HG03039 (cell line): ENCODE measurements at regions not wholly inside any gene's neighbourhood (a gene's known extent, or its start where the extent isn't known, plus 50 kb on each side); places are given as distances from the start of the nearest gene placed in this dataset.

Experiments used
- ATAC-seq: cut with Tn5 transposase; IDR thresholded peaks from one replicate; pipeline ENCODE4 v1.9.1; 2021; ENCODE audit warnings: mild to moderate bottlenecking, moderate library complexity; ENCODE audit not compliant: unreplicated experiment

DNA sequence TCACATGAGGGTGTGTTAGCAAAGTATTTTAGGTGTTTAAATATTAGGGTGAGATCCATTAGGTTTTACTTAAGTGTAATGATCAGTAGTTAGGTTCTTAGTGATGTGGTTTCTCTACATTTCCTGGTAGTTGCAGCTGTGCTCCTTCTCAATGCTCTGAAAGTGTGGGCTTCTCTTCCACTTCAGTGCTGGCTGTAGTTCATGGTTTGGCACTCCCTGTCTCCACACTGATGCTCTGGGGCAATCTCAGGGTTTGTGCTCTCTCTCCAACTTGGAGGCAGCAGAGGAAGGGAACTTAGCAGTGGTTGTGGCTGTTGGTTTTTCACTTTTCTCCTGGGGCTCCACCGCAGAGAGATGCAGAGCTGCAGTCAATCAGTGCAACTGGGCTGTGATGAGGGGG, 507.5 kb downstream of the TMEM232 start:
- no peak for ATAC-seq

DNA sequence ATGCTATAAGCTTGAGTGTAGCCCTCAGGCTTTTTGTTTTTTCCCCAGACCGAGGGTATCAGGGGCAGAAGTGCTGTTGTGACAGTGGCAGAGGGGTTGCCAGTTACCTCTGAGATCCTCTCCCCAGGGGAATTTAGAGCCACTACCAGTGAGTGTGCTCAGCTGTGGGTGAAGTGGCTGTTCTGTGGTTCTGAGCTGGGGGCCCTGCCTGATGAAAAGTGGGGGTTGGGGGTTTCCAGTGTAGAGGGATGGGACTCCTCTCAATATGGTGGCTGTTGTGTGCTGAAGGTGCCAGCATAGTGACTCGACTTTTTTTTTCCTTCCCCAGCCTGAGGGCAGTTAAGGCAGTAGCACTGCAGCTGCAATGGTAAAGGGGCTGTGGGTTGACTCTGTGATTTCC, 506.7 kb downstream of the TMEM232 start:
- no peak for ATAC-seq

DNA sequence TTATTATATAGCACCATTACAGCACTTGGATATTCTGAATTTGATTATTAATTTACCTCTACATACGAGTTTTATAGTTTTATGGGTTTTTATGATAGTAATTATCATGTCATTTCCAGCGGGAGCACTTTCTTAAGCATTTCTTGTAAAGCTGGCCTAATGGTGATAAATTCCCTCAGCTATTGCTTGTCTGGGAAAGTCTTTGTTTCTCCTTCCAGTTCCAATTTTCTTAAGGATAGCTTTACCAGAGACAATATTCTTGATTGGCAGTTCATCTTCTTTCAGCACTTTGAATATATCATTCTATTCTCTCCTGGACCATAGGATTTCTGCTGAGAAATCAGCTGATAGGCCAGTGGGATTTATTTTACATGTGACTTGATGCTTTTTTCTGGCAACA, 505.4 kb downstream of the TMEM232 start:
- no peak for ATAC-seq

DNA sequence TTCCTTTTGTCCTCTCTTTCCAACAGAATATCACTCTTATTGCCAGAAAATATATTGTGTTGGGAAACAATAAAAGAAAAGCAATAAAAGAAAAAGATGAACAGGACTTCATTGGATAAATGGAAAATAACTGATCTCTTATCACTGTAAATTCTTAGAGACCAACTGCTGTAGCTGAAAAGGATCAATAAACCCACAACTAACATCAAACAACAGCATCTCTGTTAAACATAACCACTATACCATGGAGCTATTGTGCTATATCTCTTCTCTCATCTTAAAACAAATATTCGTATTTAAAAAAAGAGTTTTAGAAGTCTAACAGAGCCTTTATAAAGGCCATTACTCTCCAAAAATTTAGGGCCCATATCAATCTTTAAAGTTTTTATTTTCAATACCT, 502.4 kb downstream of the TMEM232 start:
- no peak for ATAC-seq

DNA sequence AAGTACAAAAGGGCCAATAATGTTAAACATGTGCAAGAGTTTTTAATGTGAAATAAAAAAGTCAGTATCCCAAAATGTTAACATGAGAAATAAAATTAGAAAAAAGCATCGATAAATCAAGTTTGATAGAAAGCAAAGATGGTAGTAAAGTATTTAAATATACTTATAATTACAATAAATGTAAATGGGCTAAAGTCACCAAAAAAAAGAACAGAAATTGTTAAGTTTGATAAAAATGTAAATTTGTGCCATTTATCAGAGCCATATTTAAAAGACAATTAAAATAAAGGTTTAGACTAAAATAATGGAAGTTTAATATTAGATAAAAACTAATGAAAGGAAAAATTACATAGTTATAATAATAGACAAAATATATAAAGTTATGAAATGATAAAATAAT, 500.5 kb downstream of the TMEM232 start:
- no peak for ATAC-seq

DNA sequence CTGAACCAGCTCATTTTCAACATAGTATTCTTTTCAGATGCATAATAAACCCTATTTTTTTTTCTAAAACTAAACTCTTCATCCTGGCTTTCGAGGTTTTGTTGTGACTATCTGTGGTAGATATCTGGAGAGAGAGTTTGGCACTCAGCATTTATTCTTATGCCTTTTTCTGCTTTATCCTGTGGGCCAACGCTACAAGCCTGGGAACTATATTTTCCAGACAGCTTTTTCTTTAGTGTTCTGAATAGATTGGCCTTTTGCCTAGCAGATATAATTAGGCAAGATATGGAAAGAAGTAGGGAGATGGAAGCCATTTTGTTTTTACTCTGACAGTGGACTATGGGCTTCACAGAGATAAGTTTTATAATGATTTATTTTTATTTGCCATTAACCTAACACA, 486.7 kb downstream of the TMEM232 start:
- no peak for ATAC-seq

DNA sequence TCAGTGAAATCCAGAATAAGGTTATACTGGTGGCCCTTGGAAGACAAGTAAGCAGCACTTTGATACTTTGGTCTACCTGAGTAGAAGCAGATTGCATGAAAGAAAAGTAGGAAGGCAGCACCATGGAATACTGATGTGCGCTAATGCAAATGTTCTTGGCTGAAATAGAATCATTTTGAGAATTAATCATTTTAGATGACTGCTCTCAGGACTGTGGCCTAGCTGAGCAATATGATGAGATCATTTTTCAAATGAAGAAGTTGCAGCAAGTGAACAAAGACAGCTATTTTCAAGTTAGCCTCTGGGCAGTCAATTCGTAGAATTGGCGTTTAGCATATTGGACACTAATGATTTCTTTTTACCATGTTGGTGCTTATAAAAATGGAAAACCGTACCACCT, 483.5 kb downstream of the TMEM232 start:
- no peak for ATAC-seq

DNA sequence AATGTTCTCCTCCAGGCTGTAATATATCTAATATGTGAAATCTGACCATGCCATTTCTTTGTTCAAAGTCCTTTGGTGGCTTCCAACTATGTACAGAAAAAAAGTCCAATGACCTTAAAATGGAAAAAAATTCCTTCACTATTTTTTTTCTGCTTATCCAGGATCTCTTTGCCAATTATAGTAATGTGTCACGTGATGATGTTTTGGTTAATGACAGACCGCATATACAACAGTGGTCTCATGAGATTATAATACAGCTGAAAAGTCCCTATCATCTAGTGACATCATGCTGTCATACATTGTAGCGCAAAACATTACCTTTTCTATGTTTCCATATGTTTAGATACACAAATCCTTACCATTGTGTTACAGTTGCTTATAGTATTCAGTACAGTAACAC, 477.6 kb downstream of the TMEM232 start:
- no peak for ATAC-seq

DNA sequence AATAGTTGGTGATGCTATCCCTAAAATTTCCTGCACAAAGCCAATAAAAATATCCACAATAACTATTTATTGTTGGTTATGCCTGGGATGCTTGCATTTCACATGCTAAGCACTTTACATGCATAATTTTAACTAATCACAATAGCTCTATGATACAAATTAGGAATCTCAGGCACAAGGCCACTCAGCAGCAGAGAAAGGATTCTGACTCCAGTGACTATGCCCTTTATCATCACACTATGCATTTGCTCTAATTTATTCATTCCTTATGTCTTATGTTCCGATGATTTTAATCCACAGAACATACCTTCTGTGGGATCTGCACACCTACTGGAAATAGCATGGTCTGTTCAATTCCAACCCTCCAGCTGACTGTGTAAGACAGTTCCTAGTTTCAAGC, 476.1 kb downstream of the TMEM232 start:
- no peak for ATAC-seq

DNA sequence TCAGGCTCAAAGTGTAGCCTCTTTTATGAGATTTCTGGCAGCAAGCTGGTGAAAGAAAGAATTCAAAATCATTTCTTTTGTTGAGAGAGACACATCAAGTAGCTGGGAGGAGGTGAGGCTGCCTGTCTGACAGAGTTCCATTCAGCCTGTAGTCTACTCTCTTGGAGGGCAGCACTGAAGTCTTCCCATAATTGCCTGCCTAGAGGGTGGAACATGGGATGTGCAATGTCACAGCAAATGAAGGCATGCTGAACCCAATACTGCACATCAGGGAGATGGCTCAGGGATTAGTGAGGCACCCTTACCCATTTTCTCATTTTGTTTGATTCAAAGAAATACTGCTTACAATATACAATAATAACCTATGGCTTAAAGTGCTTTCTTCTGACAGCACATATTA, 475.7 kb downstream of the TMEM232 start:
- no peak for ATAC-seq

DNA sequence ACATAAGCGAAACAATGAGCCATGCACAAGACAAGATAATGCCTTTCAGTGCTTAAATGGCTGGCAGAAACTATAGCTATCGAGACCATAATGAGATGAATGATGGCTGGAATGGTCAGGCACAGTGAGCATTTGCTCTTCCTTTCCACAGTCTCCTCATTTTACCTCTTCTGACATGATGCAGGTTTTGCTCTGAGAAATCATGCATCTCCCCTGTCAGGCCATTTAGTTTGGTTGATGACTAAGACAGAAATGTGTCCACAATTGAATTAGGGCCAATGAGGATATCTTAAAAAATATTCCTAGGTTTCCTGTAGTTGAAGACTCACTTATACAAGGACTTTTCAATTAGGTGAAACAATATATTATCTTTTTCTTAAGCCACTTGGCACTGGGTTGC, 475.1 kb downstream of the TMEM232 start:
- ATAC-seq: no peak

DNA sequence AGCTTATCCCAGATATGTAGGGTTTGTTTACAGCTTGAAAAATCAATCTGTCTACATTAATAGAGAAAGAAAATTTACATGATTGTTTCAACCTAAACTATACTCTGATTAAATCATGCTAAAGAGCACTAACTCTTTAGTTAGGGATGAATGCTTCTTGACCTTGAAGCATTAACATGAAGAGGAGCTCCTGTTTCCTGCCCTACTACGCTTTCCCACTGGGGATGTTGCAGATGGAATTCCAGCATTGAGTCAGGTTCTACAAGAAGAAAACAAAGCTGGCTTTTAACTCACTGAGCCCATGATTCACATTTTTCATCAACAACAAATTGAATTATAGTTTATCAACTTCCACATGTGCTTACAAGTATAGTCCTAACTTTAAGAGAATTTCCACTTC, 471.3 kb downstream of the TMEM232 start:
- no peak for ATAC-seq

DNA sequence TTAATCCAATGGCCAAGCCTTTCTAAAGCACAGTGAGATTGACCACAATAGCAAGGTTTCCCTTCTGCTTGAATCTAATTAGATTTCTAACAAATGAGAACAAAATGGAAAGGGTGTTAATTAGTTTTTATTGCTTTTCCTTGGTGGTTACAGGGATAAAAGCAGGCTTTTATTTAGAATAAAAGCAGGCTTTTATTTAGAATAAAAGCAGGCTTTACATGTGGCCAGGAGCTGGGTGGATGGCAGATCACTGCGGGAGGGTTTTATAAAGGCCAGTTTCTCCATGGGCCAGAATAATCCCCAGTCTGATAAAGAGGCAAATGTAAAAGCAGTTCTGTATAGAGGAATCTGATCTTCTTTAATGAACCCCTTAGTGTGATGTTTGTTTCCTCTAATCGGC, 470.2 kb downstream of the TMEM232 start:
- ATAC-seq: no peak

DNA sequence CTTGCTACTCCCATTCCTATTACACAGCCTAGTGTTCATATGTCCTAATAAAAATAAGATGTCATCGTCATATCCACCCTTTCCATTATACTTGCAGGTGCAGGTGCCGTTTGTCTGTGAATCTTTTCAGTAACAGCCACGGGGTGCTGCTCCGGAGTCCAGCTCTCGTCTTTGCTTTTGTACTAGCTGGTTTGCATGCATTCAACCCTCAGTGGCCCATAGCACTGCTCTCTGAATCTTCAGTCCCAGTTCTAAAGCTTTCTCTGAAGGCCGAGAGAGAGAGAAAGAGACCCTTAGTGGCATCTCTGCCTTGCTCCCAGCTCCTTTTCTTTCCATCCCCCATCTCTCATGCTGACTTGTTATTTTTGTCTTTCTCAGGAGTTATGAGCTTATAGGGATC, 468.5 kb downstream of the TMEM232 start:
- no peak for ATAC-seq

DNA sequence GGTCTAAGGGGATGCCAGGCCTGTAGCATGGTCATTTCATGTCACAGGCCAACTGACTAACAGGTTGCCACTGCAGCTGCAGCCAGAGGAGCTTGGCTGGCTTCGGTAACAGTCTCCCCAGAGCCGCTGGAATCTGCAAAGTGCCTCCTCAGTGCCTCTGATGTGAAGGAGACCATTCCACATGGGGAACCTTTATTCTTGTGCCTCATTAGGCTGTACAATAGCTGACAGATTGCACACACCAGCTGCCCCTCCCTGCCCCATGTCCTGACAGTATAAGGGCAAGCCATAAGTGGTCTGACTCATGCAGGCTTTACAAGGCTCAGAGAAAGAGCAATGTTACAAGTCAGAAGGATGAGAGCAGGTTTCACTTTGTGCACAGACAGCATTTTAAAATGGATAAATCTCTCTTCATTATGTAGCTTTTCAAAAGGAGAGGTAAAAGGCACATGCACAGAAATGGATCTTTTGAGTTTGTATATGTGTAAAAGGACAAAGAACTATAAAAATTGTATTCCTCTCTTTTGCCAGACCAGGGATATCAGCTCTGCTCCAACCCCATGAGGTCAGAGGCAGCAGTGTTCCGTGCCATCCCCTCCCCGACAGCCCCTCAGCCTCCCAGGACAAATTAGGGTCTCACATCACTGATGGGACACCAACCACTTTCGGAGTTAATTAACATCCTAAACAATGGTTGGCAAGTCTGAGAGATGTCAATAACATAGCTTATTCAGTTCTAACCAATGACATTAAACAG, 467.8 kb downstream of the TMEM232 start:
- no peak for ATAC-seq

DNA sequence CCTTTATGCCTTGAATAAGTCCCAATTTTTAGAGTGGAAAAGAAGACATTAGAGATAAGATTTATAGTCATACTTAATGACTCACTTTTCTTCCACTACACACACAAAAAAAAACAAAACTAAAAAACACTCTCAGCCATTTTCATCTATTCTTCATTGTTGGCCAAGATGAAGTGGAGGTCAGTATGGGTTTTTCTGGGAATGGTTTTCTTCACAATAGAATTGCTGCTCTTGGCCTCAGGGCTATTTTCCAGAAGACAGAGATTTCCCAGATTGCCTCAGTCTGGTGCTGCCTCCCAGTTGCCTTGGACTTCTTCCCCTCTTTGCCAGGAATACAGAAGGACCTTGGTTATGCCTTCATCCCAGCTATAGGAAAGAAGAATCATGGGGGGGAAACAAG, 463.7 kb downstream of the TMEM232 start:
- no peak for ATAC-seq

DNA sequence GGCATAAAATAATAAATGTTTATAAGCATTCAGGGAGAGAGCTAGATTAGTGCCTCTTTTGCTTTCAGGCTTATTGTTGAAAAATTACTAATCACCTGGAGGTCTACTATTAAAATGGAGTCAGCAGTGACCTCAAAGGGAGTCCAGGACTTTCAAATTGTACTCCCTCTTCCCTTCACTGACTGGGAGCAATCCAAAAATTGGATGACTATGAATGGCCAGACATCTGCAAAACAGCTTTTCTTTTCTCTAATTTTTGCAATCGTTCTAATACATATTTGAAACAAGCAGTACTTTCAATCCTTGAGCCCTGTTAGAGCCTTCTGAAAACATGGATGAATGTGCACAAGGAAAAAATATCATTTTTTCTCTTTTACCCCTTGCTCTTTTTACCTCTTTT, 461.8 kb downstream of the TMEM232 start:
- no peak for ATAC-seq

DNA sequence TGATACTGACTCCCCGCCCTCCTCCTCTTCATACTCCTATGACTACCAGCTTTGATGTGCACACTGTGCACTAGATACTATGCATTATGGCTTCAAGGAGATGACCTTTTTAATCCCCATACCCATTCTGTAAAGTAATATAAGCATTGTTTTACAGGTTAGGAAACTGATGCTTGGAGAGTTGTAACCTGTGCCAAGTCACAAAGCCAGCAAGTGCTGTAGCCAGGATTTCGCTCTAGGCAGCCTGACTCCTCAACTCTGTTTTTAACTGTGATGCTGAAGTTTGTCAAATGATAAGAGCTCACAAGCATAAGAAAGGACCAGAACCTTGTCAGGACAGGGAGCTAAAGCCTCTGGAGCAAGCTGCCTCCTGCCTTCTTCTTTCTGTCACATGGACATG, 461.3 kb downstream of the TMEM232 start:
- ATAC-seq: no peak

DNA sequence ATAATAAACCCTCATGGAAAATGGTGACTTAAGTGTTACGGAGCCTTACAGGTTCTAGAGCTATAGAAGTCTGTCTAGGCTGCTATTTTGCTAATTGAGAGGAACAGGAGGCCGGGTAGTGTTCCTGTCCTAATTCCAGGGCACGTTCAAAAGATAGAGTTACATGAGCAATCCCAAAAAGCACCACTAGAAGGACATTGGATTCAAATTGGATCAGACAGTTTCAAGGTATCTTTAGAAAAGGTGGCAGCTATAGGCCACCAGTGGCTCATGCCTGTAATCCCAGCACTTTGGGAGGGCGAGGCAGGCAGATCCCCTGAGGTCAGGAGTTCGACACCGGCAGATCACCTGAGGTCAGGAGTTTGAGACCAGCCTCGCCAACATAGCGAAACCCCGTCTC, 458.8 kb downstream of the TMEM232 start:
- no peak for ATAC-seq

DNA sequence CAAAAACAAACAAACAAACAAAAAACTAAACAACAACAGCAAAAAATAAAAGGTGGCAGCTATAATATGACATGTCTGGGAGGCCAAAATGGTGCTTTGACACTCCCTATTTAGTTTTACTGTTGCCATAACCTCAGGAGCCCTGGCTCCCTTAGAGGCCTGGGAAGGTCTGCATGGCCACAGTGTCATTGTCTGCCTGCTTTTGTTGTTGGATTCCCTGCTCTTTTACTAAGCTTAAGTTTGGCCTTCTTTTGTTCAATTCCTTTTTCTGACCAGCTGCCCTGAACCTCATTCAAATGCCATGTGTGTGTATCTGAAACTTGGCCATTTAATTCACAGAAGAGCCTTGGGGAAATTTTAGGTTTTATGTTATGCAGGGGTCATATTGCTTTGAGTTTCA, 458.2 kb downstream of the TMEM232 start:
- no peak for ATAC-seq

DNA sequence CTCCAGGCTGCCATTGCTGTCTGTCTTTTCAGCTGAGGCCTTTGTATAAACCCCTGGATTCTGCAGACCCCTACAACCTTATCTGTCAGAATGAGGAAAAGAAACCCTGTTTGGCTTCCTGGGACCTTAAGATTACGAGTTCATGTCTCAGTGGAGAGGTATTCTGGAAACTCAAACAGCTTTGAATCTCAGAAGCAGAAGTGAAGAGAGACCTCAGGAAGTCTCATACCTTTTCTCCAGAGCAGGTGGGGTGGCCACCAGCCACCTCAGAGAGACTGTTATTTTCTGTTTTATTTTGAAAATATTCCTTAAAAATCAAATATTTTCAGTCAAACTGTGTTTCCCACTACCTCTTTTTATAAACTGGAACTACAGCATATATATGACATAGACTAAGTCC, 457.5 kb downstream of the TMEM232 start:
- no peak for ATAC-seq

DNA sequence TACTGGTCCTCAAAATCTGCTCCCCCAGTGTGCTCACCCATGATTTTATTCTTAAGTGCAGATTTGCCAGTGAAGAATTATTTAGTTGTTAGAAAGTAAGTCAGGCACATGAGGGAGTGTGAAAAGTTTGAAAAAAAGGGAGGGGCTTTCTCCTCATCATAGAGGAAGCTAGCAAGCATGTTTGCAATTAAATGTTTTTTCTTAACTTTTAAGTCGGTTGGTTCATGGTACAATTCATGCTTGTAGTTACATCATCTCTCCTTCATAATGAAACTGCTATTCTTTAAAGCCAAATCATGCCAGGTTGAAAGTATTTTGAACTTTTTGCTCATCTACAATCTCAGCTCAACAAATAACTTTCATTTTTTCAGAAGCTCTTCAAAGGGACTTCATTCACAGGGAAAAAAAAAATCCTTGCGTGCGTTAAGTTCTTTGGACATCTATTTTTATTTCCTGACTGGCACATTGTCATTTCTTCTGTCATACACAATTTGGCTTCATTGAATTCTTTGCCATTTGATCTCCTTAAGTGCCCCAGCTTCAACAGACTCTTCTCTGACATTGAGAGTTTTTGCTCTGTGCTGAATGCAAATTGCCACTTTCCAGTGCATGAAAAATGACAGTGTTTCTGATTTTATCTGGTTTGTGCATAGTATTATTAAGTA, 456.9 kb downstream of the TMEM232 start:
- ATAC-seq: no peak

DNA sequence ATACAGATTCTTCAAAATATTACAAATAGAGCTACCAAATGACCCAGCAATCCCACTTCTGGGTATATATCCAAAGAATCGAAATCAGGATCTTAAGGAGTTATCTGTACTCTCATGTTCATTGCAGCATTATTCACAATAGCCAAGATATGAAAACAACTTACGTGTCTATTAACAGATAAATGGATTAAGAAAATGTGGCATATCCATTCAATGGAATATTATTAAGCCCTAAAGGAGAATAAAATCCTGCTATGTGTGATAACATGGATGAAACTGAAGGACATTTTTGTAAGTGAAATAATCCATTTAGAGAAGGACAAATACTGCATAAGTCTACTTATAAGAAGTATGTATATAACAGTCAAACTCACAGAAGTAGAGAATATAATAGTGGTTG, 450.6 kb downstream of the TMEM232 start:
- ATAC-seq: no peak
